HEK293 (cell line): ENCODE measurements at regions not wholly inside any gene's neighbourhood (a gene's known extent, or its start where the extent isn't known, plus 50 kb on each side); places are given as distances from the start of the nearest gene placed in this dataset.

Source experiments
- CTCF ChIA-PET: fragments of 350-600 bp; formaldehyde crosslinking; extraction: SDS; loops from one replicate; lab custom pipeline; 2021; ENCODE audit warnings: antibody characterized with exemption; lab: Yijun Ruan, JAX
- POLR2A ChIA-PET: fragments of 300-600 bp; formaldehyde crosslinking; extraction: SDS; loops from one replicate; lab custom pipeline; 2020; ENCODE audit warnings: antibody characterized with exemption, inconsistent platforms; lab: Yijun Ruan, JAX
- H3K27ac ChIP-seq: fragments of 200-500 bp; sonication (Bioruptor generic); 2 replicates; pipeline ENCODE4 v1.5.1; 2014; ENCODE audit warnings: low read depth, low read length, control low read depth, inconsistent platforms; ENCODE audit errors: extremely low read depth
- H3K36me3 ChIP-seq, 2 experiments: fragments of 200-500 bp in 1 of 2; sonication (Bioruptor generic) in 1 of 2; 1 replicate in 1 of 2; 2 replicates in 1 of 2; pipeline ENCODE4 v1.5.1; 2014 to 2017; ENCODE audit warnings: inconsistent platforms in 2 of 2, low read length in 2 of 2; ENCODE audit not compliant: control insufficient read depth in 2 of 2, insufficient read depth in 1 of 2
- H3K4me1 ChIP-seq: fragments of 200-500 bp; sonication (Bioruptor generic); 2 replicates; pipeline ENCODE4 v1.5.1; 2014; ENCODE audit warnings: mild to moderate bottlenecking, low read length, inconsistent platforms; ENCODE audit not compliant: control insufficient read depth, insufficient read depth
- H3K4me3 ChIP-seq: 2 replicates; pipeline ENCODE4 v1.5.1; 2011; ENCODE audit warnings: low read depth, mild to moderate bottlenecking, control low read depth, low read length, moderate library complexity
- H3K9me3 ChIP-seq: fragments of 200-500 bp; sonication (Bioruptor generic); 2 replicates; pipeline ENCODE4 v1.5.1; 2014; ENCODE audit warnings: low read depth, low read length, inconsistent platforms; ENCODE audit not compliant: control insufficient read depth, insufficient read depth
- BCL11A ChIP-seq: fragments of 450-650 bp; formaldehyde crosslinking; IDR thresholded peaks from 2 replicates; pipeline ENCODE4 v1.5.1; 2016; ENCODE audit warnings: low read depth, missing biosample characterization, missing genetic modification characterization
- CTCF ChIP-seq: fragments of 450-650 bp; formaldehyde crosslinking; IDR thresholded peaks from 2 replicates; pipeline ENCODE4 v1.5.1; 2016; ENCODE audit warnings: missing biosample characterization, missing genetic modification characterization
- GLI4 ChIP-seq: fragments of 450-650 bp; formaldehyde crosslinking; IDR thresholded peaks from 2 replicates; pipeline ENCODE4 v1.5.1; 2016; ENCODE audit warnings: missing biosample characterization, missing genetic modification characterization
- PRDM2 ChIP-seq: fragments of 450-650 bp; formaldehyde crosslinking; IDR thresholded peaks from 2 replicates; pipeline ENCODE4 v1.5.1; 2016; ENCODE audit warnings: missing biosample characterization, missing genetic modification characterization, borderline replicate concordance
- SP2 ChIP-seq: fragments of 450-650 bp; formaldehyde crosslinking; IDR thresholded peaks from 2 replicates; pipeline ENCODE4 v1.5.1; 2016; ENCODE audit warnings: missing biosample characterization, missing genetic modification characterization
- ZBTB17 ChIP-seq: fragments of 450-650 bp; formaldehyde crosslinking; IDR thresholded peaks from 2 replicates; pipeline ENCODE4 v1.5.1; 2016; ENCODE audit warnings: missing biosample characterization, missing genetic modification characterization
- ZBTB44 ChIP-seq: fragments of 450-650 bp; IDR thresholded peaks from 2 replicates; pipeline ENCODE4 v1.5.1; 2018; ENCODE audit warnings: missing biosample characterization, mild to moderate bottlenecking, missing genetic modification characterization
- ZBTB49 ChIP-seq: fragments of 450-650 bp; formaldehyde crosslinking; IDR thresholded peaks from 2 replicates; pipeline ENCODE4 v1.5.1; 2016; ENCODE audit warnings: missing biosample characterization, missing genetic modification characterization, low read depth
- ZFP37 ChIP-seq: fragments of 450-650 bp; formaldehyde crosslinking; IDR thresholded peaks from 2 replicates; pipeline ENCODE4 v1.5.1; 2016; ENCODE audit warnings: missing biosample characterization, missing genetic modification characterization
- ZNF10 ChIP-seq: fragments of 450-650 bp; formaldehyde crosslinking; IDR thresholded peaks from 2 replicates; pipeline ENCODE4 v1.5.1; 2017; ENCODE audit warnings: missing biosample characterization, missing genetic modification characterization
- ZNF133 ChIP-seq: fragments of 450-650 bp; formaldehyde crosslinking; IDR thresholded peaks from 2 replicates; pipeline ENCODE4 v1.5.1; 2016; ENCODE audit warnings: missing biosample characterization, missing genetic modification characterization
- ZNF146 ChIP-seq: fragments of 450-650 bp; formaldehyde crosslinking; IDR thresholded peaks from 2 replicates; pipeline ENCODE4 v1.5.1; 2016; ENCODE audit warnings: missing biosample characterization, missing genetic modification characterization
- ZNF148 ChIP-seq: fragments of 450-650 bp; formaldehyde crosslinking; IDR thresholded peaks from 2 replicates; pipeline ENCODE4 v1.5.0; 2017; ENCODE audit warnings: missing biosample characterization, missing genetic modification characterization, borderline replicate concordance
- ZNF169 ChIP-seq: fragments of 450-650 bp; formaldehyde crosslinking; IDR thresholded peaks from 2 replicates; pipeline ENCODE4 v1.5.1; 2016; ENCODE audit warnings: missing biosample characterization, missing genetic modification characterization
- ZNF174 ChIP-seq: fragments of 450-650 bp; formaldehyde crosslinking; IDR thresholded peaks from 2 replicates; pipeline ENCODE4 v1.5.0; 2017; ENCODE audit warnings: missing biosample characterization, mild to moderate bottlenecking, missing genetic modification characterization
- ZNF335 ChIP-seq: fragments of 450-650 bp; formaldehyde crosslinking; conservative IDR thresholded peaks from 2 replicates; pipeline ENCODE4 v1.5.1; 2016; ENCODE audit warnings: missing biosample characterization, missing genetic modification characterization
- ZNF366 ChIP-seq: fragments of 450-650 bp; formaldehyde crosslinking; conservative IDR thresholded peaks from 2 replicates; pipeline ENCODE4 v1.5.1; 2016; ENCODE audit warnings: missing biosample characterization, missing genetic modification characterization
- ZNF529 ChIP-seq: fragments of 450-650 bp; formaldehyde crosslinking; IDR thresholded peaks from 2 replicates; pipeline ENCODE4 v1.5.1; 2017; ENCODE audit warnings: missing genetic modification characterization, missing biosample characterization; ENCODE audit not compliant: insufficient replicate concordance
- ZNF639 ChIP-seq: fragments of 450-650 bp; formaldehyde crosslinking; IDR thresholded peaks from 2 replicates; pipeline ENCODE4 v1.5.1; 2016; ENCODE audit warnings: missing biosample characterization, missing genetic modification characterization
- ZNF701 ChIP-seq: fragments of 450-650 bp; formaldehyde crosslinking; IDR thresholded peaks from 2 replicates; pipeline ENCODE4 v1.5.1; 2016; ENCODE audit warnings: missing biosample characterization, missing genetic modification characterization
- ZNF792 ChIP-seq: fragments of 450-650 bp; formaldehyde crosslinking; IDR thresholded peaks from 2 replicates; pipeline ENCODE4 v1.5.1; 2016; ENCODE audit warnings: missing biosample characterization, missing genetic modification characterization

GRCh38 chr12:98329589-98329988, 185.8 kb upstream of the TMPO start:
- Histone ChIP-seq H3K36me3 (no peaks in the 10 kb centered on the region), H3K4me3 (no peak overlapping the region), H3K4me1 (no peaks in the 10 kb centered on the region), H3K9me3 (no peaks in the 10 kb centered on the region), H3K27ac (no peak overlapping the region)
- ChIA-PET POLR2A (no interaction called here), CTCF (interaction anchor here (1.0 kb wide), 1 partner anchor 65 kb away, joined by 3 read pairs; no protein-coding TSS in a partner anchor)
- no peak for TF ChIP-seq ZNF701
- TF ChIP-seq ZNF169 = no peak
- TF ChIP-seq ZBTB49 = no peak
- no peak for TF ChIP-seq ZBTB44
- TF ChIP-seq GLI4 = no peak
- TF ChIP-seq CTCF = no peak
- no peak for TF ChIP-seq BCL11A (tag by site-specific recombination)
- TF ChIP-seq ZNF174 = no peak
- TF ChIP-seq ZBTB17 = no peak
- TF ChIP-seq ZNF529 = no peak
- no peak for TF ChIP-seq ZNF366 (tag by site-specific recombination)
- no peak for TF ChIP-seq SP2 (tag by site-specific recombination)
- no peak for TF ChIP-seq ZNF639 (tag by site-specific recombination)
- no peak for TF ChIP-seq ZNF335

- ChIA-PET CTCF (interaction anchor here (0.7 kb wide), 1 partner anchor 1186 kb away, joined by 3 read pairs; no protein-coding TSS in a partner anchor), POLR2A (no interaction called here)
- Histone ChIP-seq H3K9me3 (no peaks in the 10 kb centered on the region), H3K4me3 (no peak overlapping the region), H3K36me3 (no peaks in the 10 kb centered on the region), H3K27ac (no peak overlapping the region), H3K4me1 (no peaks in the 10 kb centered on the region)
- TF ChIP-seq PRDM2 (tag by site-specific recombination) (no peak), ZNF133 (tag by site-specific recombination) (no peak), ZNF10 (tag by site-specific recombination) (no peak), ZNF792 (no peak), ZNF148 (no peak), ZFP37 (tag by site-specific recombination) (no peak), ZNF146 (tag by site-specific recombination) (no peak)
Observed at GRCh38 chr12:98332642-98333041, 182.7 kb upstream of the TMPO start.
